HL-60 (cell line): ENCODE measurements at regions not wholly inside any gene's neighbourhood (a gene's known extent, or its start where the extent isn't known, plus 50 kb on each side); places are given as distances from the start of the nearest gene placed in this dataset.

Experiments used
- POLR2AphosphoS5 ChIP-seq: IDR thresholded peaks from 2 replicates; pipeline ENCODE4 v1.6.1; 2012; ENCODE audit warnings: low read depth
- TF ChIP-seq, protein P1 (sequence below): IDR thresholded peaks from one replicate; pipeline ENCODE4 v1.5.1; 2011; ENCODE audit warnings: low read length, control low read depth, inconsistent platforms; ENCODE audit not compliant: insufficient read depth
- TF ChIP-seq, protein P2 (sequence below): IDR thresholded peaks from 2 replicates; pipeline ENCODE4 v1.6.1; 2012; ENCODE audit warnings: low read depth; ENCODE audit not compliant: insufficient replicate concordance

DNA sequence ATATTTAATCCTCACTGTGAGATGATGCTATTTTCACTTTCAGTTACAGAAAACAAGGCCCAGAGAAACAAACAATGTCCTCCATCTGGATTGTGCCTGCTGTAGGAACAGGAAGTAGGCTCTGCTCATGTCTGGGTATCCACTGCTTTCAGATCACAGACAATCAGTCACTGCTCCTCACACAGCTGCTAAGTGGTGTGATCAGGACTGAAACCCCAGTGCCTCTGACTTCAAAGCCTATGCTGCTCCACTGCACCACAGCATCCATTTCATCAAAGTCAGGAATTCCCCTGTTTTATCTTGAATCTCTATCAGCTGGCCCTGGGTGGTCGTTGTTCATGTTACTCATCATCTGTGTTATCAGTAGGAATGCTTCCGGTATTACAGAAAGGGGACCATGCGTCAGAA lies 303.8 kb upstream of the TRIB2 start:
- TF ChIP-seq, protein P1, sequence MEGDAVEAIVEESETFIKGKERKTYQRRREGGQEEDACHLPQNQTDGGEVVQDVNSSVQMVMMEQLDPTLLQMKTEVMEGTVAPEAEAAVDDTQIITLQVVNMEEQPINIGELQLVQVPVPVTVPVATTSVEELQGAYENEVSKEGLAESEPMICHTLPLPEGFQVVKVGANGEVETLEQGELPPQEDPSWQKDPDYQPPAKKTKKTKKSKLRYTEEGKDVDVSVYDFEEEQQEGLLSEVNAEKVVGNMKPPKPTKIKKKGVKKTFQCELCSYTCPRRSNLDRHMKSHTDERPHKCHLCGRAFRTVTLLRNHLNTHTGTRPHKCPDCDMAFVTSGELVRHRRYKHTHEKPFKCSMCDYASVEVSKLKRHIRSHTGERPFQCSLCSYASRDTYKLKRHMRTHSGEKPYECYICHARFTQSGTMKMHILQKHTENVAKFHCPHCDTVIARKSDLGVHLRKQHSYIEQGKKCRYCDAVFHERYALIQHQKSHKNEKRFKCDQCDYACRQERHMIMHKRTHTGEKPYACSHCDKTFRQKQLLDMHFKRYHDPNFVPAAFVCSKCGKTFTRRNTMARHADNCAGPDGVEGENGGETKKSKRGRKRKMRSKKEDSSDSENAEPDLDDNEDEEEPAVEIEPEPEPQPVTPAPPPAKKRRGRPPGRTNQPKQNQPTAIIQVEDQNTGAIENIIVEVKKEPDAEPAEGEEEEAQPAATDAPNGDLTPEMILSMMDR = no peak
- TF ChIP-seq, protein P2, sequence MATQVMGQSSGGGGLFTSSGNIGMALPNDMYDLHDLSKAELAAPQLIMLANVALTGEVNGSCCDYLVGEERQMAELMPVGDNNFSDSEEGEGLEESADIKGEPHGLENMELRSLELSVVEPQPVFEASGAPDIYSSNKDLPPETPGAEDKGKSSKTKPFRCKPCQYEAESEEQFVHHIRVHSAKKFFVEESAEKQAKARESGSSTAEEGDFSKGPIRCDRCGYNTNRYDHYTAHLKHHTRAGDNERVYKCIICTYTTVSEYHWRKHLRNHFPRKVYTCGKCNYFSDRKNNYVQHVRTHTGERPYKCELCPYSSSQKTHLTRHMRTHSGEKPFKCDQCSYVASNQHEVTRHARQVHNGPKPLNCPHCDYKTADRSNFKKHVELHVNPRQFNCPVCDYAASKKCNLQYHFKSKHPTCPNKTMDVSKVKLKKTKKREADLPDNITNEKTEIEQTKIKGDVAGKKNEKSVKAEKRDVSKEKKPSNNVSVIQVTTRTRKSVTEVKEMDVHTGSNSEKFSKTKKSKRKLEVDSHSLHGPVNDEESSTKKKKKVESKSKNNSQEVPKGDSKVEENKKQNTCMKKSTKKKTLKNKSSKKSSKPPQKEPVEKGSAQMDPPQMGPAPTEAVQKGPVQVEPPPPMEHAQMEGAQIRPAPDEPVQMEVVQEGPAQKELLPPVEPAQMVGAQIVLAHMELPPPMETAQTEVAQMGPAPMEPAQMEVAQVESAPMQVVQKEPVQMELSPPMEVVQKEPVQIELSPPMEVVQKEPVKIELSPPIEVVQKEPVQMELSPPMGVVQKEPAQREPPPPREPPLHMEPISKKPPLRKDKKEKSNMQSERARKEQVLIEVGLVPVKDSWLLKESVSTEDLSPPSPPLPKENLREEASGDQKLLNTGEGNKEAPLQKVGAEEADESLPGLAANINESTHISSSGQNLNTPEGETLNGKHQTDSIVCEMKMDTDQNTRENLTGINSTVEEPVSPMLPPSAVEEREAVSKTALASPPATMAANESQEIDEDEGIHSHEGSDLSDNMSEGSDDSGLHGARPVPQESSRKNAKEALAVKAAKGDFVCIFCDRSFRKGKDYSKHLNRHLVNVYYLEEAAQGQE = no peak
- TF ChIP-seq POLR2AphosphoS5 = no peak
